ENCODE measurements at regions not wholly inside any gene's neighbourhood (a gene's known extent, or its start where the extent isn't known, plus 50 kb on each side); places are given as distances from the start of the nearest gene placed in this dataset.
"Not testable (repeated sequence)": the region's sequence is repeated elsewhere in the genome, so short reads cannot be mapped to it uniquely, and the experiment has no call there.

- DNase-seq = no peak
Measured at GRCh38 chr4:12548678-12549077, 935.5 kb downstream of the RAB28 start.

GRCh38 chr4:12545812-12546211 lies 938.3 kb downstream of the RAB28 start:
- DNase-seq = no peak

- DNase-seq = no peak
Measured at GRCh38 chr4:12538162-12538561, 946.0 kb downstream of the RAB28 start.

- no peak for DNase-seq
Measured at GRCh38 chr4:12534684-12535083, 949.5 kb downstream of the RAB28 start.

- DNase-seq = no peak
Measured at GRCh38 chr4:12519426-12519825, 964.7 kb downstream of the RAB28 start.

GRCh38 chr4:12507868-12508481 lies 976.2 kb downstream of the RAB28 start:
- no peak for DNase-seq

GRCh38 chr4:12500409-12500808 lies 983.7 kb downstream of the RAB28 start:
- no peak for DNase-seq

GRCh38 chr4:12499693-12500092 lies 984.4 kb downstream of the RAB28 start:
- DNase-seq = no peak

GRCh38 chr4:12495211-12495610 lies 988.9 kb downstream of the RAB28 start:
- no peak for DNase-seq

- DNase-seq = no peak
Measured at GRCh38 chr4:12492730-12493393, 991.3 kb downstream of the RAB28 start.

- no peak for DNase-seq
Measured at GRCh38 chr4:12488672-12489071, 995.5 kb downstream of the RAB28 start.

- DNase-seq = no peak
Measured at GRCh38 chr4:12487000-12487399, 997.1 kb downstream of the RAB28 start.

- DNase-seq = no peak
Measured at GRCh38 chr4:12472087-12472486, 1012.1 kb downstream of the RAB28 start.

- no peak for DNase-seq
Measured at GRCh38 chr4:12471193-12471592, 1012.9 kb downstream of the RAB28 start.

GRCh38 chr4:12461576-12461975 lies 1022.6 kb downstream of the RAB28 start:
- DNase-seq = not testable (repeated sequence)

- DNase-seq = no peak
Measured at GRCh38 chr4:12459126-12459525, 1025.0 kb downstream of the RAB28 start.

GRCh38 chr4:12458621-12459020 lies 1025.5 kb downstream of the RAB28 start:
- DNase-seq = no peak

GRCh38 chr4:12452291-12452690 lies 1023.6 kb upstream of the HS3ST1 start:
- DNase-seq = no peak

GRCh38 chr4:12447451-12447850 lies 1018.8 kb upstream of the HS3ST1 start:
- DNase-seq = no peak

GRCh38 chr4:12446657-12447185 lies 1018.0 kb upstream of the HS3ST1 start:
- DNase-seq = no peak

- no peak for DNase-seq
Measured at GRCh38 chr4:12446256-12446655, 1017.6 kb upstream of the HS3ST1 start.

- DNase-seq = no peak
Measured at GRCh38 chr4:12445711-12446235, 1017.1 kb upstream of the HS3ST1 start.

GRCh38 chr4:12439633-12440305 lies 1011.1 kb upstream of the HS3ST1 start:
- DNase-seq = no peak

GRCh38 chr4:12431259-12431658 lies 1002.6 kb upstream of the HS3ST1 start:
- not testable (repeated sequence) for DNase-seq

Data from inflammatory macrophage treated with lipopolysaccharide for 1 hour (primary cell).